COLO668 (cell line): ENCODE measurements at regions not wholly inside any gene's neighbourhood (a gene's known extent, or its start where the extent isn't known, plus 50 kb on each side); places are given as distances from the start of the nearest gene placed in this dataset.
"Not testable (repeated sequence)": the region's sequence is repeated elsewhere in the genome, so short reads cannot be mapped to it uniquely, and the experiment has no call there.

Experiments
- DNase-seq: peaks from one replicate; lab custom pipeline; 2025; ENCODE audit not compliant: unreplicated experiment; lab: John Stamatoyannopoulos, UW

GRCh38 chr2:123805746-123806145, 219.3 kb upstream of the CNTNAP5 start:
- DNase-seq = not testable (repeated sequence)

GRCh38 chr2:123808243-123808642, 216.8 kb upstream of the CNTNAP5 start:
- DNase-seq = no peak

- DNase-seq = no peak
Observed at GRCh38 chr2:123811846-123812245, 213.2 kb upstream of the CNTNAP5 start.

GRCh38 chr2:123816203-123816602, 208.9 kb upstream of the CNTNAP5 start:
- DNase-seq = no peak

GRCh38 chr2:123816928-123817327, 208.2 kb upstream of the CNTNAP5 start:
- no peak for DNase-seq

- DNase-seq = no peak
Observed at GRCh38 chr2:123826729-123827271, 198.3 kb upstream of the CNTNAP5 start.

GRCh38 chr2:123839326-123839725, 185.8 kb upstream of the CNTNAP5 start:
- no peak for DNase-seq

GRCh38 chr2:123840016-123840415, 185.1 kb upstream of the CNTNAP5 start:
- DNase-seq = no peak

GRCh38 chr2:123840574-123840973, 184.5 kb upstream of the CNTNAP5 start:
- DNase-seq = no peak

GRCh38 chr2:123851281-123851680, 173.8 kb upstream of the CNTNAP5 start:
- no peak for DNase-seq

GRCh38 chr2:123853161-123853560, 171.9 kb upstream of the CNTNAP5 start:
- DNase-seq = no peak

GRCh38 chr2:123859031-123859430, 166.1 kb upstream of the CNTNAP5 start:
- DNase-seq = not testable (repeated sequence)

- DNase-seq = no peak
Observed at GRCh38 chr2:123864416-123864815, 160.7 kb upstream of the CNTNAP5 start.

- no peak for DNase-seq
Observed at GRCh38 chr2:123870206-123870880, 154.7 kb upstream of the CNTNAP5 start.

GRCh38 chr2:123870881-123871276, 154.2 kb upstream of the CNTNAP5 start:
- no peak for DNase-seq

GRCh38 chr2:123890148-123890547, 134.9 kb upstream of the CNTNAP5 start:
- no peak for DNase-seq

- no peak for DNase-seq
Observed at GRCh38 chr2:123894167-123894566, 130.9 kb upstream of the CNTNAP5 start.

- DNase-seq = no peak
Observed at GRCh38 chr2:123895651-123896050, 129.4 kb upstream of the CNTNAP5 start.

- DNase-seq = no peak
Observed at GRCh38 chr2:123901256-123901655, 123.8 kb upstream of the CNTNAP5 start.

- no peak for DNase-seq
Observed at GRCh38 chr2:123906361-123906760, 118.7 kb upstream of the CNTNAP5 start.

- no peak for DNase-seq
Observed at GRCh38 chr2:123908522-123908921, 116.6 kb upstream of the CNTNAP5 start.

GRCh38 chr2:123912171-123912570, 112.9 kb upstream of the CNTNAP5 start:
- DNase-seq = no peak

GRCh38 chr2:123913143-123913735, 111.8 kb upstream of the CNTNAP5 start:
- no peak for DNase-seq
